ENCODE measurements at regions not wholly inside any gene's neighbourhood (a gene's known extent, or its start where the extent isn't known, plus 50 kb on each side); places are given as distances from the start of the nearest gene placed in this dataset.

DNA sequence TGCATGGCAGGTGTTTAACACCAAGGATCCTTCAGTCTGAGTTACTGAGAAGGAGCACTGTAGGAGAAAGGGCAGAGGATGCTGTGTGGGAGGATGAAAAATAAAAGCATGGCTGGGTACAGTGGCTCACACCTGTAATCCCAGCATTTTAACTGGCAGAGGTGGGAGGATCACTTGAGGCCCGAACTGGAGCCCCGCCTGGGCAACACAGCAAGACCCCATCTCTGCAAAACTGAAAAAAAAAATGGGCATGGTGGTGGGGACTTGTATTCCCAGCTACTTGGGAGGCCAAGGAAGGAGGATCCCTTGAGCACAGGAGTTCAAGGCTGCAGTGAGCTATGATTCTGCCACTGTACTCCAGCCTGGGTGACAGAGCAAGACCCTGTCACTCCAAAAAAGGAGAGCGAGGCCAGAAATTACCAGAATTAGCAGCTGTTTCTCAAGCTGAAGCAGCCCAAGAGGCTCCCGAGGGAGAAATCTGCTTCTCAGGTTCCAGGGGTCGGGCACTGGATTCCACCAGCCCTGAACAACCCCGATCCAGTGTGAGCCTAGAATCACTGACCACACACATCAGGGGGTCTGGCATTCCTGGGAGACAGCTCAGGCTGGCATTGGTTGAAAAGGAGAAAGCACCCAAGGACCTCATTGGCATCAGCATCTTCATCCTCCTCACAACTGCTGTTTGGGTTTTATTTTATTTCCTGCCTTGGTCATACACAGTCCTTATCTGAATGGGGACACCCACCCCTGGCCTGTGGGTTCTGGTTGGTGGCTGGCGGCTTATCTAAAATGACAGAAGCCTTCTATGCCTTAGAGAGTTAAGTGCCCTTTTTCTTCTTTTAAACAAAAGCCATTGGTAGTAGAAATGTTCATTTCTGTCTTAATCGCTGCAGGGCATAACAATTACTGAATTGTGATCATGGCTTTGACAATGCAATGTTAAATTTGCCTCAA lies 66.3 kb upstream of the TRIM2 start:
- no peak for DNase-seq (ENCODE audit: low spot score)

DNA sequence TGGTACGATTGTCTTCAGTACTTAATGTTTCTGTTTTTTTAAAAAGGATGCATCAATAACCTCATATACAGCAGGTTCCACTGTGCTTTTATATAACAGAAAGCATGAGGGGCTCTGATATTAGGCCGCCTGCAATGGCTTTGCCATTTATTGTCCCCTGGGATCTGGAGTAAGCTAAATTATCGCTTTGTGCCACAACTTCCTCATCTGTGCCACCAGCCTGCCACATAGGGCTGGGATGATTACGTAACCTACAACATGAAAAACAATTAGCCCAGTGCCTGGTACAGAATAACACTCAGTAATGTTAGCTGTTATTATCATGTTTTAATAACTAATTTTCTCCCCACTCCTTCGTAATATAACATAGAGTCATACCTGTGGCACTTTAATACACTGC lies 65.5 kb upstream of the TRIM2 start:
- no peak for DNase-seq (ENCODE audit: low spot score)

DNA sequence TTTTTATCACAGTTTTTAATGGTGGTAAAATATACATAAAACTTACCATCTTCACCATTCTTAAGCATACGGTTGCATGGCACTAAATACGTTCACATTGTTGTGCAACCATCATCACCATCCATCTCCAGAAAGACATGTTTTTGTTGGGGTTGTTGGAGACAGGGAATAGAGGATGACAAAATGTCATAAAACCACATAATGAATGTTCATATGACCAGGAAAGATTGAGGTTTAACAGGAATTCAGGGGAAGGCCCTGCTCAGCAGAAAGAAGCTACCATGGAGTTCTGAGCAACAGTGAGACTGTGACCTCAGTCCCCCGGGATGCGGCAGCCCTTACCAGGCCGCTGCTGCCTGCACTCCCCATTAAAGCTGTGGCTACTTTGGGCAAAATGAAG lies 63.9 kb upstream of the TRIM2 start:
- DNase-seq (ENCODE audit: low spot score): no peak

DNA sequence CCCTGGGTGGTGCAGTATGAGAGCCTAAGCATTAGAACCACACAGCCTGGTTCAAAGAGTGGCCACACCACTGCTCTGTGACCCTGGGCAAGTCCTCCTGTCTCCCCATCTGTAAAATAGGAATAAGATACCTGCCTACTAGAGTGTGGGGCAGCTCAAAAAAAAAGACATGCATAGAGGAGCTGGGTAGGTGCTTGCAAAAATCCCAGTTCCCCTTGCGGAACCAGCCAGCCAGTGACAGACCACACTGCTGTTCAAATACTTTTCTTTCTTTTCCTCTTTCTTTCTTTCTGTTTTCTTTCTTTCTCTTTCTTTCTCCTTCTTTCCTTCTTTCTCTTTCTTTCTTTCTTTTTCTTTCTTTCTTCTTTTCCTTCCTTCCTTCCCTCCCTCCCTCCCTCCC lies 63.0 kb upstream of the TRIM2 start:
- DNase-seq (ENCODE audit: low spot score): no peak

DNA sequence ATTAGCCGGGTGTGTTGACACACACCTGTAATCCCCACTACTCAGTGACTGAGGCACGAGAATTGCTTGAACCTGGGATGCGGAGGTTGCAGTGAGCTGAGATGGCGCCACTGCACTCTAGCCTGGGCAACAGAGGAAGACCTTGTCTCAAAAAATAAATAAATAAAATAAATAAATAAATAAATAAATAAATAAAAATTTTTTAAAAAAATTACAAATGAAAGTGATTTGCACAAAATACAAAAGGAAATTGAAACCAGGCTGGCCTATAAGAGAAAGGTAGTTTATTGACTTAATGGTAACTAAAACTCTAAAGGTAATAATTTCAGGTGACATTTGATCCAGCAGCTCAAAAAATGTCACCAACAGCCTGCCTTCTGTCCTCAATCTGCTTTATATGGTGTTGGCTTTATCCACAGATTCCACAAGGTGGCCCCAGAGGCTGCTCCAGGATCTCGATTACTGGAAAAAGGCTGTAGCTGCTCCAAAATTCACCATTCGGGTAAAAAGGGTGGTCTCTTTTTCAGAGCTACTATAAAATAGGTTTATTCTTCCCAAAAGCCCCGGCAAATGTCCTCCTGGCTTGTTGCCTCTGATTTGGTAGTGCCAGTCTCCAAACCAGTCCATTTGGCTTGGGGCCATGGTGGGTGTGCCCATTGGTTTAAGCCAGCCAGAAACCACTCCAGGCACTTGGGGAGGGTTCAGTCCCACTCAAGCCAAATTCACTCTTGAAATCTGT lies 61.4 kb upstream of the TRIM2 start:
- DNase-seq (ENCODE audit: low spot score): peak; percentile 81

DNA sequence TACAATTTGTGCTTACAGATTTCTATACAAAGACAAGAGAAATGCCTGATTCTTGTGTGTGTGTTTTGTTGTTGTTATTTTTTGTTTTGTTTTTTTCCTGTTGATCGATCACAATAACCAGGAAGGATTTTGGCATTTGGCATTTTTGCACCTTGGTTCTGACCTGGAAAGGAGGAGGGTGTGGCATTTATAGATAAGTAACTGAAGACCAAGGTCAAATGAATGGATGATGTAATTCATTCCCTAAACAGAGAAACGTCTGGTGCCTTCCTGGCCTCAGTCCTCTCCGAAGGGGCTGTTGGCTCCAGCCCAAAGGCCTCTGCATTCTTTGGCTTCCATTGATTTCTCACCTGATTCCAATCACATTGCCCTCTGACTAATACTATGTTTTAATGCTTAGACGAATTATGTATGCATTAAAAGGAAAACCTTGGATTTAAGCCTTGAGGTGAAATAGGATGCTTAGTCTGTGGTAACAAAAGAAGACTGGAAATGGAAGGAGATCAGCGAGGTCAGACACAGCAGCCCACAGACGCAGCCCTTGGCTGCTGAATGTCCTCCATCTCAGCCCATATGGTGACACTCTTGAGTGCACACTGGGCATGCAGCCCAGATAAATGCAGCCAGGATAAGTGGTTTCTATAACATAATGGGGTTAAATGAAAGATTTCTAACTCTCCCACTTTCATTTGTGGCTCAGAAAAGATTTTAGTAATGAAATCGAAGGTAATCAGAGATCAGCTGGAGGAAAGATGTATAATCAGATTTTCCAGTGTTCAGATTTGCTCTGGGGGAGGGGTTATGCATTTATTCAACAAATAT lies 60.5 kb upstream of the TRIM2 start:
- DNase-seq (ENCODE audit: low spot score): peak; percentile 74

DNA sequence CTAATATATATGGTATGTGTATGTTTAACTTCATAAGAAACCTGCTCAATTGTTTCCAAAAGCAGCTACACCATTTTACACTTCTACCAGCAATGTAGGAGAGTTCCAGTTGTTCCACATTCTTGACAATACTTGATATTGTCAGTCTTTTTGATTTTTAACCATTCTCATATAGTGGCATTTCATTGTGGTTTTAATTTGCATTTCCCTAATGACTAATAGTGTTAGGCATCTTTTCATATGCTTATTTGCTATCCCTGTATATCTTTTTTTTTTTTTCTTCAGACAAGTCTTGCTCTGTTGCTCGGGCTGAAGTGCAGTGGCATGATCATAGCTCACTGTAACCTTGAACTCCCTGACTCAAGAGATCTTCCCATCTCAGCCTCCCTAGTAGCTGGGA lies 58.2 kb upstream of the TRIM2 start:
- DNase-seq (ENCODE audit: low spot score): no peak

DNA sequence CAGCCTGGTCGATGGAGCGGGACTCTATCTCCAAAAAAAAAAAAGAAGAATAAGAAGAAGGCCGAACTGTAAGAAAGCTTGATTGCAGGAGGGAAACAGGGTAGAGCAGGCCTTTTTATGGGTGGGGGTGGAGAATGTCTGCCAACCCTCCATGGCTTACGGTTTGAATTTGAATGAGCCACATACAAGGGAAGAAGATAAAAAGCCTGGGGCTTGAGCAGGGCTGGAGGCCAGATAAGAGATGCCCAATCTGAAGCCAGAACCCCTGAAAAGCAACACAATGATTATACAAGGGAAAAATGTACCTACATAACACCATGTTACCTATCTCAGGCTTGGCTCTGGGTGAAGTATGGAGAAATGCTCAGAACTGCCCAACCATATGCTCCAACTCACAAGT lies 57.3 kb upstream of the TRIM2 start:
- no peak for DNase-seq (ENCODE audit: low spot score)

DNA sequence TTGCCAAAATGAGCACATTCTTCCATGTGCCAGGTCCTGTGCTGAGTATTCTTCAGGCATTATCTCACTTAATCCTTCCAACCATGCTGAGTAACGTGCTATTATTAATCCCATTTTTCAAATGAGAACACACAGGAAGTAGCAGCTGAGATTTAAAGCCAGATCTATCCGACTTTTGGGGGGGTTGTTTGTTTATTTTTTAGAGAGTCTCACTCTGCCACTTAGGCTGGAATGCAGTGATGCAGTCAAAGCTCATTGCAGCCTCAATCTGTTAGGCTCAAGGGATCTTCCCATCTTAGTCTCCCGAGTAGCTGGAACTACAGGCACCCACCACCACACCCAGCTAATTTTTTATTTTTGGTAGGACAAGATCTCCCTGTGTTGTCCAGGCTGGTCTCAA lies 55.5 kb upstream of the TRIM2 start:
- no peak for DNase-seq (ENCODE audit: low spot score)

DNA sequence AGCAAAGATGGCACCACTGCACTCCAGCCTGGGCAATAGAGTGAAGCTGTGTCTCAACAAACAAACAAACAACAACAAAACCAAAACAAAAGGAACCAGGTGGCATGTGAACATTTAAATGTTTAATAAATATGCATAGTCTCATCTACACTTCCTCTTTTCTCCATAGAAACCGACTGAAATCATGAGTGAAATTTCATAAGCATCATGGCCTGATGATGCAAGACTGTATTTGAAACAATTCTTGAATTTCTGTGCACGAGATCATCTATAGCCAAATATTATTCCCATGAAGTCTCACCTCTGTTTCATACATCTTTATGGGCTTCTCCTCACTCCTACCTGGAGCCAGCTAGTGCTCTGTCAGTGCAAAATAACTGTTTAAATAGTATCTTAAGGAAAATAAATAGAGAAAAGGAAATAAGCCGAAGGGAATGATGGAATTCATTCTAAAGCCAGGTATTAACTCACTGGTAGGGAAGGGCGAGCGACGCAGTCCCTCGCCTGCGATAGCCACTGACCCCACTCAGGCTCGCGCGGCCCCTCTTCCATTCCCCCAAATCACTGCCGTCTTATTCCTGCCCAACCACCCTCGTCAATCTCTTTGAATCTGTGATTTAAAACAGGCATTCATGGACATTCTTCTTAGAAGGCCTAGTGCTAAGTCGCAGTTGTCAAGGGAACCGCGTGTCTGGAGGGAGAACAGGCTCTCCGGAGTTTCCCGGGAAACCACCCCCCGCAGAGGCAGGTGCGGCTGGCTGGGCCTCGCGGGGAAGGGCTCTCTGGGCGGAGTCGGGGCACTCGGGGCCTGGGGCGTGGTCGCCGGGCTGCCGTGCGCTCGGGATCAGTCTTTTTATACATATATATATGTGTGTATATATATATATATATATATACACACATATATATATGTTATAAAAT lies 52.4 kb upstream of the TRIM2 start:
- DNase-seq (ENCODE audit: low spot score): peak; percentile 50

DNA sequence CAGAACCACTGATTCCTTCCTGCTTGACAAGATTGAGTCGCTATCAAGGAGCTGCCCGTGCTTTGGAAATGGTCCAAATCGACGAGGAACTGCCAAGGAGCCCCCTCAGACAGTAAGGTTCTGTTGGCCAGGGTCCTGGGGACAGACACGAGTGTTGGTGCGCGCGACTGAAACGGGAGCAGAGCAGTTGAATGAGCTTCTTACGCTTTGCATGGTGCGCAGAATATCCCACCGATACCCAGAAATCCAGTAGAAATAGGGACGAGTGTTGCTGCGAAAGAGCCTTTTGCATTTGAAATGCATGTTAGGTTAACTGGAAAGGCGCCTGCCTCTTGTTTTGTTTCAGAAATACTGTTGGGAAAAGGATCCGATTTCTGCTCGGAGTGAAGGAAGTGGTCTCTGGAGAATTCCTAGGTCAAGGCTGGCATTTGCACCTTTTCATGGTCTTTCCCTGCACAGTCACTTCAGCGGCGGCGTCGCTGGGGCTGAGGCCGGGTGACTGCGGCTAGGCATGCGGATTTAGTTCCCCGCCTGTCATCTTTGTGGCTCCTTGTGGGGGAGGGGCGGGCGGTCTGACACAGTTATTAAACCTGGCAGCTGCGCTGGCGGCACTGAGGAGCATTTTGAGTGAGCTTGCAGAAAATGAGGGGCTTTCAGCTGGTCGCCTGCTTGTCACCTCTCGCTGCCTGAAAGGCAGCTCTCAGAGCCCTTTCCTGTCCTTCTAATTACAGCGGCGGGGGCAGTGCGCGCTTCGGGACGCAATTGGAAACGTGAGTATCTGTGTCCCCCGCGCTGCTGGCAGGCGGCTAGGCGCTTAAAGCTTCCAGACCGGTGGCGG lies 51.5 kb upstream of the TRIM2 start:
- peak; percentile 58 for DNase-seq (ENCODE audit: low spot score)

DNA sequence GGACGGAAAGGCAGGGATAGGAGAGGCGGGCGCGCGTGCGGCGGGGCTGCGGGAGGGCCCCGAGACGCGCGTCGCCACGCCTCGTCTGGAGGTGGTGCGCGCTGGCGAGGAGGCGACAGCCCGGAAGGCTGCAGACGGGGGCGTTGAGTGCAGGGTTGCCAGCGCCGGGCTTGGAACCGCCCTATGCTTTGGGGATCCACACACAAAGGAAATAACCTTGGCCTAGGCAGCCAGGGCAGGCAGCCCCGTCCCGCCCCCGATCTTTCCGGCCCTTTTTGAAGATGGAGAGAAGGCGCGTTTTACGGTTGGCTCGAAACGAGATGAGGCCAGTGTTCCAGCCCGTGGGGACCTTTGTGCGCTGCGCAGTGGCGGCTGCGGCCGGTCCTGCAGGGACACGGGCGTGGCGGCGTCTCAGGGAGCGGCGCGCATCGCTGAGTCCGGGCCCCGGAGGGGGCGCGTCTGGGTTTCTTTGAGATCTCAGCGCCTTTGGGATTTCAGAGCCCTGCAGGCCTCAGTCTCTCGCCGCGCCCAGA lies 50.8 kb upstream of the TRIM2 start:
- peak; percentile 65 for DNase-seq (ENCODE audit: low spot score)

DNA sequence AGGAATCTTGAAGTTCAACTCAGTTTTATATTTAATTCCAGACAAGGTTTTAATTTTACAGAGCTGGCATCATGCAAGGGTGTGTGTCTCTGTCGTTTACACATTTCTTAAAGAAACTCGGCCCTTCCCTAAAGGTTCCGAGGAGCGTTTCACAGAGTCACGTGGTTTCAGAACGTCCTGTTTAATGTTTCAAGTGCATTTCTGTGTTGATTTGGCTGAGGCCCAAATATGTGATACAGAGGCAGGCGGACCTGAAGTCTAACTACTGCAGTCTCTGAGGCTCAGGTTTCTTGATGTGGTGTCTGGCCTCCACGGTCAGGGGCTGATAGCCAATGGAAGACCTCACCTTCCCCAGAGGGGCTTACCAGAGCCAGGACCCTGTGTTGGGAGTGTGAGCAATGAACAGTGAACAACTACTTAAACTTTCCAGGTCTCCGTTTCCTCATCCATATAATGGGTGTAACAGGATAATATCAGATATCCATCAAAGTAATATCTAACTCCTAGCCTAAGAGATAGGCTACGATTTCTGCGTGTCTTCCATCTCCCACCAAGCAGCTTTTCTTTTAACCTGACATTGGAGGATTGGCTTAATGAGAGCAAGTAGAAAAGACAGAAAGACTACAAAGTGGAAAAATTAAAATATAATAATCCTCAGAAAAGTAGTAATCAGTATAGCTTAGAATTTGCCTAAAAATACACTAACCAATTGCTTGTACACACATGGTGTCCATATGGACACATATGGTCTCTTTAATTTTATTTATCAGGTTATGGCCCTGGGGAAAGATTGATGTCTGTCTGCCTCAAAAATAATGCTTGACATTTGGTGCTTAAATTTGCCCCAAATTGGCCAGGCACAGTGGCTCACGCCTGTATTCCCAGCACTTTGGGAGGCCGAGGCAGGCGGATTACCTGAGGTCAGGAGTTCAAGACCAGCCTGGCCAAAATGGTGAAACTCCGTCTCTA lies 50.0 kb upstream of the TRIM2 start:
- DNase-seq (ENCODE audit: low spot score): peak; percentile 58

Data from SW480 (cell line).